ENCODE measurements at regions not wholly inside any gene's neighbourhood (a gene's known extent, or its start where the extent isn't known, plus 50 kb on each side); places are given as distances from the start of the nearest gene placed in this dataset.
"Not testable (repeated sequence)": the region's sequence is repeated elsewhere in the genome, so short reads cannot be mapped to it uniquely, and the experiment has no call there.

DNA sequence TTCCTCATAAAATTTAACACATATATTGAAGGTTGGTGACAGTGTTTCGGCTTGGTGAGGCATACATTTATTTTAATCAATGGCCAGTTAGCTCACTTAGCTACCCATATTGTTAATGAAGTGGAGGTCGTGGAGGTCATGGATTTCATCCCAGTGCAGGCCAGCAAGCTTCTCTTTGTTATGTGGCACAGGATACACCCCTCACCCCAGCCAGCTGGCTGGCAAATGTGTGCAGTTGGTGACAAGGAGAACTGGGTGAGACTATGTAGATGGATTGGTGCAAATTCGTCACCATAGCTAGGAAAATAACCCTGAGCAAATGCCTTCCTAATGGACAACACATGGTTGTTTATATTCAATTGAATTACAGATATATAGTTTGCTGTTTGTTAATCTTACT lies 50.5 kb upstream of the FOXP2 start:
- no peak for DNase-seq

DNA sequence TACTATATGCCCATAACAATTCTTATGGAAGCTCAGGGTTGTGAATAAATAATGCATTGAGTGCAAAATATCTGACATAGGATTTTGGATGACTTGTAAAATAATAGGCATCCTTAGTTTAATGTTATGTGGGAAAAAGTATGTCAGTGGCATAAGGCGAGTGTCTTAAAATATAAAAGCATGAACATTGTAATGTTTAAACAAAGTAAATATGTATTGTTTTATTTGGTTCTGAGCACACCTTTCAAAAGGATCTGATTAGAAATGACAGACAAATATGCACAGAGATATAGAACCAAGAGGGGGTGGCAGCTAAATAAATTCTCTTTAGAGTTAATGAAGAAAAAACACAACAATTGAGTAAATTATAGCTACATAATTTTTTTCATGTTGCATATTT lies 51.3 kb upstream of the FOXP2 start:
- no peak for DNase-seq

DNA sequence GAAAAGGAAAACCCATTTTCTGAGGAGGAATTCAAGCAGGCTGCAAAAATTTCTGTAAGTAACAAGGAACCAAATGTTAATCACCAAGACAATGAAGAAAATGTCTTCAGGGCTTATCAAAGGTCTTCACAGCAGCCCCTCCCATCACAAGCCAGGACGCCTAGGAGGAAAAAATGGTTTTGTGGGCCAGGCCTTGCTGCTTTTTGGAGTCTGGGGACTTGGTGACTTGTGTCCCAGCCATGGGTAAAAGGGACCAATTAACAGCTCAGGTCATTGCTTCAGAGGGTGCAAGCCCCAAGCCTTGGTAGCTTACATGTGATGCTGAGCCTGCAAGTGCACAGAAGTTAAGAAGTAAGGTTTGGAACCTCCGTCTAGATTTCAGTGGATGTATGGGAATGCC lies 55.7 kb upstream of the FOXP2 start:
- no peak for DNase-seq

DNA sequence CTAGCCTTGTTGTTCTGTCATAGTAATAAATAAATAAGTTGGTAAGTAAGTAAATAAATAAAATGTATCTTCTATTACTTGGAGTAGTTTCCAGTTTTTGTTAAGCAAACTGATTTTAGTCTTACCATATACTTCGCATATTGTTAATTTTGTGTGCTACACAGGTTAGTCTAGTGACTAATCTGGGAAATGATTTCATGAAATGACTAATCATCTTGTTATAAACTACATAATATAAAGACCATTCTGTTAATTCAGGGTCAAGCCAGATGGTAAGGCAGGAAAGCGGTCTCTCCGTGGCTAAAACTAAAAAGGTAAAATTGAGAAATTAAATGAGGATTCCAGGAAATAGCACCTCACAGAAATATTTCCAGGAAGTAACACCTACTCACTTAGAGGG lies 58.5 kb upstream of the FOXP2 start:
- DNase-seq = no peak

DNA sequence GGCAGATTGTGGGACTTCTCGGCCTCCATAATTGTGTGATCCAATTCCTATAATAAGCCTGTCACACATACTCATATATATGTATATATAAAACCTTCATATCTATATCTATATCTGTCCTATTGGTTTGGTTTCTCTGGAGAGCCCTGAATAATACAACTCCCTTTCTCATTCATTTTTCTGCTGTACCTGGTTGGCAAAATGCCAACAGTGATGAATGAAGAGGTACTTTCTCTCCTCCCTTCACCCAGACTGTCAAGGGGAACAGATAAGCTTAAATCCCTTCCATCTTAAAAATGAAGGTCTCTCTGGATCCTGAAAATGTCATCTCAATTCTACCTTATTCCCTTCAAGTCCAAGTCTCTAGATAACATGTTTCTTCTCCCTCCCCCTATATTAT lies 60.3 kb upstream of the FOXP2 start:
- DNase-seq = no peak

DNA sequence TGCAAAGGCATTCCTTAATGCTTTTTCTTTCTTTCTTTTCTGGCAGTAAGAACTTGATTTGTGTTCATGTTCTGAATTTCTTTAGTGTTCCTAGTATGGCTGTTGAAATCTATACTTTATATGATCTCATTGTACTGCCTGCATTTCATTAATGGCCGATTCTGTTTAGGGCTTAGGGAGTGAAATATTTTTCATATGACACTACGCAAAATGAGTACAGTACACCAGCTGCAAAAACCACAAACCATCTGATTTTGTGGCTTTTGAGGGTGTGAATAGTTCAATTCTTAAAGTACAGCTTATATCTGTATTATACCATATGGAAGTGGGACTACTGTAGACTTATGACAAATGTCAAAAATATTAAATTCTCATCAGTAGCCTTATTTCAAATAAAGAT lies 69.1 kb upstream of the FOXP2 start:
- no peak for DNase-seq

DNA sequence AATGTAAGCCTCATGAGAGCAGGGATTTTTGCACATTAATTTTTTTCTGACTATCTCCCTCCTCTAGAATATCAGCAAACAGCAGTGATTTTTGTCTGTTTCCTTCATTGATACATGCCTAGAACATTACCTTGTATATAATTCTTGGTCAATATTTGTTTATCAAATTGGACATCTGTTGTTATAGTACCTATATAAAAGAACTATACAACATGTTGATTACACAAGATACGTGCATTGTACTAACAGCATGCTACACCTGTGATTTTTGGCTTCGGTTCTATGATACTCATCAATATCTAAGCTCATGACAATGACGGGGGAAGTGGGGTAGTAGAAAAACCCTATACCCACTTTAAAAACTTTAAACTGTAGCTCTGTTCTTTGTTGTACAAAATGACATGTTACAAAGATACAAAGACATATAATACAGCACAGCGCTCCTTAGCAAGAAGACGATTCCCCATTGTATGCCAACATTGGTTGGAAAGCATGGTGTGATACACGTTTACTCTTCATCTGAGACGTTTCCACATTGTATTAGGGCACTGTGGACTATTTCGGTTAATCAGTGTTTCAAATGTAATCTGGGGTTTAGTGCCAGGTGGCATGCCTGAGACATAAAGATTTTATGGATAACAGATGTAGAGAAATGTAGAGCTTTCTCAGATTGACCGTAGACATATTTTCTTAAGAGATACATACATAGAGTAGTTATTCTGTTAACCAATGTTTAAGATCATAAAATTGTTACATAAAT lies 70.5 kb upstream of the FOXP2 start:
- DNase-seq = no peak

DNA sequence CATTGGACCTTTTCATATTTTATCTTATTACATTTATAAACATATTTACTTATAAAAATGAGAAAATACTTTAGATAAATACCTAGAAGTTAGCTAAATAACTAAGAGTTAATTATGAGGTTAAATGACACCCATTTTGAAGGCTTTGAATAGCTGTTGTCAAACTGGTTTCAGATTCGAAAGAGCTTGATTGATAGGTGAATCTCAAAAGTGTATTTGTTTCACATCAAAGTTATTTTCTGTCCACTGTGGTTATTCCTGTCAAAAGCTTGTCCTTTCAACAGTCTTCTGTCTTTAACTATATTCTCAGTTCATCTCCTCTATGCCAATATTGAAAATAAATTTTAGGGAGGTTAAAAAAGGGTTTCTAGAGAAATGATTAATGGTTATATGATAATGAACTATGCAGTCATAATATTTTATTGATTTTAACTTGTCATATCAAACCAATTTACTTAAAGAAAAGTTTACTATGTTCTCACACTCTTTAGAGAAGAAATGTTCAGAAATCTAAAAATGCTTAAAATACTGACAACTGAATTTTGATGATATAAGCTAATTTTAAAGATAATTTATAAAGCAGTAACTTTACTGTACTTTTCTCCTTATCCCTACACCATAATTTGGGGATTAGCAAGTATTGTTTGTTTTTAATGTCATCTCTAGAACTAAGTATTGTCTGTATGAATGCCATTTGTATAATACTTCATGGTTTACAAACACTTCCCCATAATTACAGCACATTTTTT lies 72.0 kb upstream of the FOXP2 start:
- DNase-seq = no peak

DNA sequence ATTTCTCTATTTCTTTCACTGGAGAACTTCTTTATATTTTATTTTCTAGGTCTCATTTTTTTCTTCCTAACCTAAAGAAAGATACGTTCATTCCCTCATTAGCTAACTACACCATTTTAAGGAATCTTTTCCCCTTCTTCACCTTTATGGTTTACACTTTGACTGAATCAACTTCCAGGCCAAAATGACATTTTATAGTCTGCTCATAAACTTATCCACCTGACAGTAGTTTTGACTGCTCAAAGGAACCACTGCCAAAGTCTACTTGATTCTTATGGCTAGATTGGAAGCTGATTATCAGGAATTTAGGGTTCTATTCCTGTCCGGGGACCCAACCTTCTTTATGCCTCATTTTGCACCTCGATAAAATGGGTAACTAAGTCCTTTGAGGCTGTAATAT lies 73.0 kb upstream of the FOXP2 start:
- DNase-seq = no peak

DNA sequence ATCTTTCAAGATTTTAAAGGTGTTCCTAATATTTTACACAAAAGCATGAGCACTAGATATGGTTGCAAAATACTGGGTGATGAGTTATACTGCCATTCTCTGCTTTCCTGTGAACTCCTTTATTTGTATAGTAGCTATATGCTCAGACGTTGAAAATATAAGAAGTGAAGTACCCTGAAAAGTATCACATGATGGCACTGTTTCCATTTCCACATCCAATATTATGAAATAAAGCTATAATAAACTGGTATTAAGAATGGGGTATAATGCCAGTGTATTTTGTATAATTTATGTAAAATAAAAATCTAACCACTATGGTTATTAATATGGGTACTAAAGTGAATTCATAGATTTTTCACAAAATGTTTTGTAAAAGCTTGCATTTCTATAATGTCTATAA lies 79.6 kb upstream of the FOXP2 start:
- no peak for DNase-seq

DNA sequence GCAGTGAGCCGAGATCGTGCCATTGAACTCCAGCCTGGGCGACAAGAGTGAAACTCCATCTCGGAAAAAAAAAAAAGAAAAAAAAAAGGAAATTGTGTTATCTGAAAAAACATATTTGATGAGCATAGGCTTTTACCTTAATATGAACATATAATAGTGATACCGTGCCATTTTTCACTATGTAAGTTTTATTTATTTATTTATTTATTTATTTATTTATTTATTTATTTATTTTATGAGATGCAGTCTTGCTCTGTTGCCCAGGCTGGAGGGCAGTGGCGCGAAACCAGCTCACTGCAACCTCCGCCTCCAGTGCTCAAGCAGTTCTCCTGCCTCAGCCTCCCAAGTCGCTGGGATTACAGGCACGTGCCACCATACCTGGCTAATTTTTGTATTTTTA lies 85.2 kb upstream of the FOXP2 start:
- DNase-seq = not testable (repeated sequence)

DNA sequence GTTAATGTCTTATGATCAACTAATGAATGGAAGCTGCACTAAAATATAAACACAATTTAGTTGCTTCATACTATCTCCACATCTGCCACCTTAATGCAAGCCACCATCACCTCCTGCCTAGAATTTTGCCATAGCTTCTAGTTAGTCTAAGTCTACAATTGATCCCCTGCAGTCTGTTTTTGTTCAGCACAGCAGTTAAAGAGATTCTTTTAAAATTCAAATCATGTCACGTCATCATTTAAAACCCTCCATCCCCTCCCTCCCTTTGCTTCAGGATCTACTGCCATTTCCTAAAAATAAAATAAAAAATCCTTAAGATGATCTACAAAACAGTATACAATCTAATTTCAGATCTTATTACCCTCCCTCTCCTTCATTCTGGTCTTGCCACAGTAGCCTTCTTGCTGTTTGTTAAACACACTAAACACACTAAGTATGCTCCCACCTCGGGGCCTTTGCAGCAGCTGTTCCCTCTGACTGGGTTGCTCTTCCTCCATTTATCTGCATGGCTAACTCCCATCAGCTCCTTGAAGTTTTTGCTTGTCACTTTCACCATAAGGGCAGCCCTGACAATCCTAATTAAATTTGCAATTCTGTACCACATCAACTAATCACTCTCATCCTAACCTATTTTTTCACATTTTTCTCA lies 97.0 kb upstream of the FOXP2 start:
- DNase-seq = no peak

DNA sequence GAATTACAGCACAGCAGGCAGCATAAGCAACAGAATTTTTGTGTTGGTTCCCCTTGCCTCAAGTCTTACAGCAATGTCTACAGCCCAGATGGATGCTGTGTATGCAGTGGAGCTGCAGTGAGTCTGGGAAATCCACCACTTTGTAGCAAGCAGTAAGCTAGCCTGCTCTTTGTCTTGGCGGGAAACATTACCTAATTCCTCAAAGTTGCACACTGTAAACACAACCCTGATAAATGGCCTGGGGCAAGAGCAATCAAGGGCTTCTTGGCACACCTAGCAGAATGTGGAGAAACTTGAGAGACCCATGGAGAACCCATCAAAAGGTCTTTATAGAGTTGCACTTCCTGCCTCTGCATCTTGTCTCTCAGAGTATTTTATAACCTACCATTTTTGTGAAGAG lies 102.0 kb upstream of the FOXP2 start:
- DNase-seq = no peak

DNA sequence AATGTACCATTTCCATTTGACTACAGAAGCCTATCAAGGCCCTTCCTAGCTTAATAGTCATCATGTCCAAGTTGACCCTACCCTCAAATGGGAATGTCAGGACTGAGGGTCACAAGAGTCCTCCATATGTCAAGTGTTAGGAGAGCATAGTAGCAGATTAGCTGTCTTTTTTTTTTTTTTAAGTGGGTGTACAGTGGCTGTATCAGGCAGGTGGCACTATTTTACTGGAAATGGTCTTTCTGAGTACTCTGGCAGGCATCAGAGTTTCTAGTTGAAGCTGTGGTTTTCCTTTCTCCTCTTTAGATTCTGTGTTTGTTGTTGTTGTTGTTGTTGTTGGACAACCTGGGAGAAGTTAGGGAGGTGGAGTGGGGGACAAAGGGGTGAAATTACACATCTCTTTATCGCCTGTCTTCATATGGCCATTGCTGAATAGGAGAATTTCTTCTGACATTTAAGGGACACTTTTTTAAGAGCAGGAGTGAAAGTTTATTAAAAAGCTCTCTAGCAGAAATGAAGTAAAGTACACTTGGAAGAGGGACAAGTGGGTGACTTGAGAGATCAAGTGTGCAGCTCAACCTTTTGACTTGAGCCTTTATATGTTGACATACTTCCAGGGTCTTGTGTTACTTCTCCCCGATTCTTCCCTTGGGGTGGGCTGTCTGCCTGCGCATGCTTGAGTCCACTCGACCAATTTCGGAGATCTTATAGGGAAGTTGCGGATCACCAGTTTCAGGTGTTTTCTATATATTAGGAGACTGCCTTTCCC lies 104.1 kb upstream of the FOXP2 start:
- no peak for DNase-seq

DNA sequence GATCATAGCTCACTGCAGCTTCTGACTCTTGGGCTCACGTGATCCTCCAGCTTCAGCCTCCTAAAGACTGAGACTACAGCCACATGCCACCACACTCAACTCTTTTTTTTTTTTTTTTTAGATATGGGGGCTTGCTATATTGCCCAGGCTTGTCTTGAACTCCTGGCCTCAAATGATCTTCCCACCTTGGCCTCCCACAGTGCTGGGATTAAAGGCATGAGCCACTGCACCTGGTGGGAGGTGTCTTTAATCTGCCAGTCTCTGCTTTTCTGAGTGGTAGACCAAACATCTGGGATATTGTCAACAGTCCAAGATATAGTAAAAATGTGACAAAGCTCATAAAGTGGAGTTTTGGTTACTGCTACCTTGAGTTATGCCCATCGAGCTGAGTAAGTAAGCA lies 104.9 kb upstream of the FOXP2 start:
- no peak for DNase-seq

DNA sequence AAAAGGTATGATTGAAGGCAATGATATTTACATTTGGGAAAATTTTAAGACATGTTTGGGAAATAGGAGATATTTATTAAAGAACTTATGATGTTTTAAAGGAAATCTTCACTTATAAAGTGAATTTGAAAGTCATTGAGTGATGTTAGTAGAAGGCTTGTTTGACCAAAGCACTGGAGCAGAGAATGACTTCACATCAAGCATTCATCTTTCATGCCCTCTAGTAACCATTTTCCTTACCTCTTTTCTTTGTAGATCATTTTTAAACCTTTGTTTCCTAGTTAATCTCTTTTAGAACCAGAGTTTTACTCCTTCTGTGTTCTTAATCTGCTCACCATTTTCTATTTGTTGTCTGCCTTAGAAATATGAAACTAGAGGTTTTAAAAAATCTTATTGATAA lies 111.3 kb upstream of the FOXP2 start:
- DNase-seq = no peak

DNA sequence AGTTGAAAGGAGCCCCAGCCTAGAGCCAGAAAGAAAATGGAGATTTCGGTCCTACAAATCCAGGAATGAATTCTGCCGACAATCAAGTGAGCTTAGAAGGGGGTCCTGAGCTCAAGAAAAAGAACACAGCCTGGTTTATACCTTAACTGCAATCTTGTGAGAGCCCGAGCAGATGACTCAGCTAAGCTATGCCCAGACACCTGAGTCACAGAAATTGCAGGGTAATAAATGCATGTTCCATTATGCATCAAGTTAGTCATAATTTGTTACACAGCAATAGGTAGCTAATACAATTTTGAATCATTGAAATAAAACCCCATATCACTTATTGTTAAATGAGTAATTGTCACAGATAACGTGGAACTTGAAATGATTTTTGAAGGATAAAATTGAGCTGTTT lies 111.8 kb upstream of the FOXP2 start:
- DNase-seq = no peak

DNA sequence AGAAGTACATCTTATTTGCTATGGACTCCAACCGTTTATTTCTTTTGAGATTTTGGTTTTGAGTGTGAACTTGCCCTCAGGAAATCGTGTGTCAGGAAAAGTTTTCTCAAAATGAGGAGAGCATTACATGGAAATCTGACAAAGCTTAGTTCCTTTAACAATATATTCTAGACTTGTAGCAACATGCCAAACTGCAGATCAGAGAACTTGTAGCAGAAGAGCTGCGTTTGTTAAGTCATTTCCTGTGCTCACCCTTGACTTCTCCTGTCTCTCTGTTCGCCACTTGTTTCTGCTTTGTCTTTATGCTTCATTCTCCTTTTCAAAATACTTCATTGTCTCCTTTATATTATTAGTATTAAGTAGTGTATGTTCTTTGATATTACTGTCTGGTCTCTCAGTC lies 116.6 kb upstream of the FOXP2 start:
- no peak for DNase-seq

DNA sequence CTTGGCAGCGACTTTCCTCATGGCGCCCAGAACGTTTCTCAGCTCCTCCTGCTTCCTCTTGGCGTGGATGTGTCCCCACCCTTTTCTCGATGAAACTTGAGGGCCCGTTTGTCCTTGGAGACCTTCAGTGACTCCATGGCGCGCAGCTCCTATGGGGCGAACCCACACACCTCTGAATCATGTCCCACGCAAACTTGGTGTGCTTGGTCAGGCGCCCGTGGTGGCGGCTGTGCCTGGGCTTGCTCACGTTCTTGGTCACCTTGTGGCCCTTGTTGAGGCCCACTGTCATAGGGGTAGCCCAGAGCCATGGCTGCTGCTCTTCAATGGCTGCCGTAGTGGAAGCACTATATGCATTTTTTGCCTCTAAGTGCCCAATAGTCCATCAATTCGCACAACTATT lies 117.5 kb upstream of the FOXP2 start:
- DNase-seq = no peak

DNA sequence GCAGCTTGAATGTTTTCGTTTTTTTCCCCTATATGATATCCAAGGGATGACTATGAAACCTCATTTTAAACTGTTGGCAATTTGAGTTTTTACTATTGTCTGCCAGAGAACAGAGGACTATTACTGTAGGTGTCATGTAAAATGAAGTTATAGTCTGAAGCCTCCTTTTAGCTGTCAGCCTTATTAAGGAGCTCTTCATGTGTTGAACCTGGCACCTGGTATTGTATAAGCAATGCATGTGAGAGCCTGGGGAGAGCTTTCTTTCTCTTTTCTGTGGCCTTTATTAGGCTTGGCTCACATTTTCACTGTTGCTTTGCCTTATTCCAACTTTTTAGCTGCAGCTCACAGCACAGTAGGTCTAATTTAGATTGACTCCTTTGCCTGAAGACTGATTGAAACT lies 119.1 kb upstream of the FOXP2 start:
- no peak for DNase-seq

DNA sequence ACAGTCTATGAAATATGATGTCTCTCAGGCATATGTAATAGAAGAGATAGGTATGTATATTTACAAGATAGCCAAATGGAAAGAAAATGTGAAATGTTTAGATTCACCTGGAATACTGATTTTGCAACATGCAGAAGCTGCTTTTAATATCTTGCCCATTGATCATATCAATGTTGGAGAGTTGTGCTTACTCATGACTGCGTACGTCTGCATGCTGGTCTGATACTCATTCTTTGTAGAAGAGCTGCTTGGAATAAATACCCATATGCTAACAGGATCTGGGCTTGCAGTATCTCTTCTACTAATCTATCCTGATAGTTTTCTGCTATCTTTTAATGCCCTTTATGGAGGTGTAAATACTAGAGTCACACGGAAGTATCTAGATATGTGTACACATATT lies 120.6 kb upstream of the FOXP2 start:
- DNase-seq = no peak

DNA sequence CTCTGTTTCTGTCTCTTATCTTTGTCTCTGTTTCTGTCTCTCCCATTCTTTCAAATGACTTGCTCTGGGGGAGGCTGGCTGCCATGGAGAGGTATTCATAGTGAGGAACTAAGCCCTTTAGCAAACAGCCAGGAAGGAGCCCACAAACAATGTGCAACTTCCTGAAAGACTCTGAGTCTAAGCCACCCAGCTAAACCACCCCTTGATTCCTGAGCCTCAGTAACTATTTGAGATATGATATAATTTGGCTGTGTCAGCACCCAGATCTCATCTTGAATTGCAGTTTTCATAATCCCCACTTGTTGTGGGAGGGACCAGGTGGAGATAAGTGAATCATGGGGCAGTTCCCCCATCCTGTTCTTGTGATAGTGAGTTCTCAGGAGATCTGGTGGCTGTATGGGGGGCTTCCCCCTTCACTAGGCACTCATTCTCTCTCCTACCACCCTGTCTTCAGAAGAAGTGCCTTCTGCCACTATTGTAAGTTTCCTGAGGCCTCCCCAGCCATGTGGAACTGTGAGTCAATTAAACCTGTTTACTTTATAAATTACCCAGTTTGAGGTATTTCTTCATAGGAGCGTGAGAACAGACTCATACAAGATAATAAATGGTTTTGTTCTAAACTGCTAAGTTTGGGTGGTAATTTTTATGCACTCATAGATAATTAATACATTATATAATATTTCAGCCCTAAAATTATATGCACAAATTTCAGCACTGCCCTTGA lies 121.2 kb upstream of the FOXP2 start:
- DNase-seq = no peak

DNA sequence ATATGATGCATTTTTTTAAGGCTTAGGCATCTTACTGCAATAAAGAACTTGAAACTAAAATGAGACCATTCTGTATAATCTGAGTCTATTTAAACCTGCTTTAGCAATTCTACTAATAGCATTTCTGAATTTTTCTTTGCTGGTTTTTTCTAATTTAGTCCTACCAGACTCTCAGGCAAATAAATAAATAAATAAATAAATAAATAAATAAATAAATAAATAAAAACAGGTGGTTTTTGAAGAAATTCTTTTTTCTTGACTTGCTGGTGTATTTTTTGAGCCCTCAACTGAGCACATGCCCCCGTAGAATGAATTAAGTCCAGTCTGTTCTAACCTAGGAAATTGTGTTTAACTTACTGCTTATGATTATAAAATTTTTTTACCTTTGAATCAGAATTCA lies 134.7 kb upstream of the FOXP2 start:
- DNase-seq = no peak
